ENCODE measurements at regions not wholly inside any gene's neighbourhood (a gene's known extent, or its start where the extent isn't known, plus 50 kb on each side); places are given as distances from the start of the nearest gene placed in this dataset.

DNA sequence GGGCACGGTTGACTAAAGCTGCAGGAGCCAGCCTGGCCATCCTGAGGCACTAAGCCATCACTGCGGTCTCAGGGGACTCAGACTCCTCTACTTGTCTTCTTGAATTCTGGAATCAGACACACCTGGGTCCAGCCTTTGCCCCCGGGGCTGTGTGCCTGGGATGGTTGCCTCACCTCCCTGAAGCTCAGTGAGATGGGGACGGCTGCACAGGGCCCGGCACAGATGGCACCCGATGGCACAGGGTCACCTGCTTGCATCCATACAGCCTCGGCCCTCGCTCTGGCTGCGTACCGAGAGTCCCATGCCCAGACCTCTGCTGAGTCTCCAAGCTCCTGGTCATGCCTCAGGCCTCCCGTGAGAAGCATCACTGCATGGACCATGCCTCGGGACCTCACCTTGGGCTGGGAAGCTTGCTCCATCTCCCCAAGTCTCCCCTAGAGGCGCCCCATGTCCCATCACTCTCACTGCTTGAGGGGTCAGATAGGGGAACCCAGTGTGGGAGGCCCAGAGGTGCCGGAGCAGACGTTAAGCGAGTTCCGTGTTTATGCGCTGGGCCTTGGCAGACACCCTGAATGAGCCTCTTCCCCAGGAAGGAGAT is 316.3 kb downstream of the SEC14L1 start:
- peaks cover 11% of the 10 kb centered on the region for H3K36me3 ChIP-seq (ENCODE audit: control insufficient read depth, insufficient read depth, low read length)
- no peak overlapping the region for H3K4me3 ChIP-seq (ENCODE audit: low read depth, low read length)
- FAIRE-seq (no peak), DNase-seq (ENCODE audit: low read depth) (no peak)
- TF ChIP-seq, protein P1, sequence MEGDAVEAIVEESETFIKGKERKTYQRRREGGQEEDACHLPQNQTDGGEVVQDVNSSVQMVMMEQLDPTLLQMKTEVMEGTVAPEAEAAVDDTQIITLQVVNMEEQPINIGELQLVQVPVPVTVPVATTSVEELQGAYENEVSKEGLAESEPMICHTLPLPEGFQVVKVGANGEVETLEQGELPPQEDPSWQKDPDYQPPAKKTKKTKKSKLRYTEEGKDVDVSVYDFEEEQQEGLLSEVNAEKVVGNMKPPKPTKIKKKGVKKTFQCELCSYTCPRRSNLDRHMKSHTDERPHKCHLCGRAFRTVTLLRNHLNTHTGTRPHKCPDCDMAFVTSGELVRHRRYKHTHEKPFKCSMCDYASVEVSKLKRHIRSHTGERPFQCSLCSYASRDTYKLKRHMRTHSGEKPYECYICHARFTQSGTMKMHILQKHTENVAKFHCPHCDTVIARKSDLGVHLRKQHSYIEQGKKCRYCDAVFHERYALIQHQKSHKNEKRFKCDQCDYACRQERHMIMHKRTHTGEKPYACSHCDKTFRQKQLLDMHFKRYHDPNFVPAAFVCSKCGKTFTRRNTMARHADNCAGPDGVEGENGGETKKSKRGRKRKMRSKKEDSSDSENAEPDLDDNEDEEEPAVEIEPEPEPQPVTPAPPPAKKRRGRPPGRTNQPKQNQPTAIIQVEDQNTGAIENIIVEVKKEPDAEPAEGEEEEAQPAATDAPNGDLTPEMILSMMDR (IDR thresholded peaks at IDR 0.05; ENCODE audit: insufficient read depth, low read length, severe bottlenecking), result no peak
- no peaks in the 10 kb centered on the region for H3K27me3 ChIP-seq (ENCODE audit: control insufficient read depth, insufficient read depth, low read length)

DNA sequence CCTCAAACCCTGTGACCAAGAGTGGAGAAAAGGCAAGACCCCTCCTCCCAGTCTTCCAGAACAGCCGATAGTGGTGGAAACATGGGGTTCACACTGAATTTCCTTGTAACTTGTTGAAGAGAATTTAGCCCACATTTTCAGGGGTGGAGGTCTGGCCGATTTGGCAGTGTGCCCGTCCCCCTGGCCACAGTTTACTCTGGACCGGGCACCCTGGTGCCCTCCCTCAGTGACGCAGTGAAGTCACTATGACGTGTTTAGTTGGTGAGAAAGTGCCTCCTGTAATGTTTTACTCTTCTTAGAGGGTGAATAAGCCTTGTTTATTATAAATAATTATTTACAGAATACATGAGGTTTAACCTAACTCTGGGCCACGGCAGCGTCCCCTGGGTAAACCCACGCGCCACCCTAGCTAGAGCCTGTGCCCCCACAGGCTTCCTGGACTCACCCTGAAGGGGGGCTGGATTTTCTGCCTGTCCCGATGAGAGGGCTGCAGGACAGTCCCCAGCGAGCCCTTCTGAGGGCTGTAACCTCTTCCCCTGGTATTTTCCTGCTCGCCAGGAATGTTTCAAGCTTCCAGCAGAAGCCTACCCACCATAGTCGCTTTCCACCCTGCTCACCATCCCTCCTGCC is 316.9 kb downstream of the SEC14L1 start:
- TF ChIP-seq, protein P1 (IDR thresholded peaks at IDR 0.05; ENCODE audit: insufficient read depth, low read length, severe bottlenecking), result no peak

DNA sequence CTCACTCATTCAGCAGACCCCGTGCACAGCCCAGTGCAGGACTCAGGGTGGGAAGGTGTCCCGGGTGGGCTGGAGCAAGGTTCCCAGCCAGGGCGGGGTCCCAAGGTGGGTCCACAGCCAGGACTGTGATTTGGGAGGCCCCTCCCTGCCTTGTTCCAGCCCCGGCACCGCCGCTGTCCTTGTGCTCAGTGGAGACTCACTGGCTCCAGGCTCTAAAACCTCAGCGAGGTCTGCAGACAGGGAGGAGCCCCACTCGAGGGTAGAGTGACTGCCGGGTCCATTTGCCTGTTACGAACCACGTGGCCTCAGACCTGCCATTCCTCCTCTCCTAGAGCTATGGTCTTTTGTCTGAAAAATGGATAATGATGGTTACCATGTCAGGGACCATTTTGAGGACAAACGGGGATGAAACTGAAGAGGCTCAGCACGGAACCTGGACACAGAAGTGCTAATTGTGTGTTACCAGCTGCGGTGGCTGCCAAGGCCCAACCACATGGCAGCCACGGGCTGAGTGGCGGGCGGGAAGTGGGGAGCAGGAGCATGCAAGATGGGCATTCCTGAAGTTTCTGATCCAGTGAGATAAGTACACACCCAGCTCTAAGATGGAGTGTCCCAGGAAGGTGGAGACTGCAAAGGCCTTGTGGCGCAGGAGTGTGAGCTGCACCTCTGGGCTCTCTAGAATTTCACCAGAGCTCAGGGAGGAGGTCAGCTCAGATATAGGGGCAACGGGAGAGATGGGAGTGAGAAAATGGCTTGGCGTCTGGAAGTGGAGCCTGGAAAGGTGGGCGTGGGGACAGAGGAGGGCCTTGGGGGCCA is 317.6 kb downstream of the SEC14L1 start:
- Histone ChIP-seq H3K27me3 (ENCODE audit: control insufficient read depth, insufficient read depth, low read length) (no peaks in the 10 kb centered on the region), H3K36me3 (ENCODE audit: control insufficient read depth, insufficient read depth, low read length) (peaks cover 12% of the 10 kb centered on the region), H3K4me3 (ENCODE audit: low read depth, low read length) (no peak overlapping the region)
- peak; percentile 28 for FAIRE-seq
- no peak for DNase-seq (ENCODE audit: low read depth)
- TF ChIP-seq, protein P1 (IDR thresholded peaks at IDR 0.05; ENCODE audit: insufficient read depth, low read length, severe bottlenecking), result no peak

More for the DNA sequence above, 316.9 kb downstream of the SEC14L1 start:
- FAIRE-seq (no peak), DNase-seq (ENCODE audit: low read depth) (no peak)
- H3K4me3 ChIP-seq (ENCODE audit: low read depth, low read length), result no peak overlapping the region
- H3K27me3 ChIP-seq (ENCODE audit: control insufficient read depth, insufficient read depth, low read length), result no peaks in the 10 kb centered on the region
- peaks cover 11% of the 10 kb centered on the region for H3K36me3 ChIP-seq (ENCODE audit: control insufficient read depth, insufficient read depth, low read length)

DNA sequence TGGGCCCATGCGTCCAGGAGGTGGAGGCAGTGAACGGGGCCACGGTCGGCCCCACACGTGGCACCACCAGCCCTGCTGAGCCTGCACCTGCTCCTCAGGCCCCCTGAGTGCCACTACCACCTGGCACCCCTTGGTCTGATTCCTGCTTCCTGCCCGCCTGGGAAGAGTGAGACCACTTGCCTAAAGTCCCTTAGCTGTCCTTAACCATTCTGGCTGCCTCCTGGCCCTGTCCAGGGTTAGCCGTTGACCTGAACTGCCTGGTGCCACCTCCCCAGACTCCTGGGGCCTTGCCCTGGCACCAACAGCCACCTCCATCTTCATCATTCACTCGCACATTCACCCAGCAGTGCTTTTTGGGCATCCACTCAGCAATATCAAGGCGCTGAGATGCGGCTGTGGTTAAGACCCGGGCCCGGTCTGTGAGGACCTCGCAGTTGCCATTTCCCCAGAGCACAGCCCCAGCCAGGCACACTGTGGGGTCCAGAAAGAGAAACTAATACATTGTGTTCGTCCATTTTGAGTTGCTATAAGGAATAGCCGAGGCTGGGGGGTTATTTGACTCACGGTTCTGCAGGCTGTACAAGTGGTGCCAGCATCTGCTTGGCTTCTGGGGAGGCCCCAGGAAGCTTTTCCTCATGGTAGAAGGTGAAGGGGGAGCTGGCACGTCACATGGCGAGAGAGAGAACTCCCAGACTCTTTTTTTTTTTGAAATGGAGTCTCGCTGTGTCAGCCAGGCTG is 318.4 kb downstream of the SEC14L1 start:
- FAIRE-seq, result no peak

DNA sequence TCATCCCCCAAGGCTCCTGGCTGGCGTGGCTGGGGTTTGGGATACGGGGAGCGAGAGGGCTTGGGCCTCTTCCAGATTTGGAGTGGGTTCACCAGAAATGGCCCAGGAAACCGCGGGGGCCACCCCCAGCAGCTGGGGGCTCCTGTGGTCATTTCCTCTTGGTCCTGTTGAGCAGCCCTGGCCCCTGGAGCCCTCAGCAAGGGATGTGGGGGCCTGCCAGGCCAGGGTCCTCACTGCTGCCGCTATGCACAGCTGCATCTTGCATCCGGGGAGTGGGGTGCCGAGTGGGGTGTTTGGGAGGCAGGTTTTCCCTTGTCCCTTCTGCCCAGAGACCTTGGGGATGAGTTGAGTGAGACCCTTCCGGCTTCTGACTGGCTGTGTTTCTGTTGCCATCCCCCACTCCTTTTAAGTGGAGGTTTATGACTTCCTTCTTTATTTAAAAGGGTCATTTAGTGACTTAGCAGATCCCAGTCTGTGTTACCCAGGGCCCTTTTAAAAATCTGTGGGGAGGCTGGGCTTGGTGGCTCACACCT is 319.8 kb downstream of the SEC14L1 start:
- Histone ChIP-seq H3K27me3 (ENCODE audit: control insufficient read depth, insufficient read depth, low read length) (no peaks in the 10 kb centered on the region), H3K4me3 (ENCODE audit: low read depth, low read length) (no peak overlapping the region), H3K36me3 (ENCODE audit: control insufficient read depth, insufficient read depth, low read length) (peaks cover 10% of the 10 kb centered on the region)
- DNase-seq (ENCODE audit: low read depth) (no peak), FAIRE-seq (no peak)
- TF ChIP-seq, protein P1 (IDR thresholded peaks at IDR 0.05; ENCODE audit: insufficient read depth, low read length, severe bottlenecking), result no peak

More for the DNA sequence above, 318.4 kb downstream of the SEC14L1 start:
- no peak overlapping the region for H3K4me3 ChIP-seq (ENCODE audit: low read depth, low read length)
- peaks cover 12% of the 10 kb centered on the region for H3K36me3 ChIP-seq (ENCODE audit: control insufficient read depth, insufficient read depth, low read length)
- no peaks in the 10 kb centered on the region for H3K27me3 ChIP-seq (ENCODE audit: control insufficient read depth, insufficient read depth, low read length)
- no peak for DNase-seq (ENCODE audit: low read depth)
- TF ChIP-seq, protein P1 (IDR thresholded peaks at IDR 0.05; ENCODE audit: insufficient read depth, low read length, severe bottlenecking), result no peak

All from bronchial epithelial cell (primary cell).